GM12864 (cell line): ENCODE measurements at regions not wholly inside any gene's neighbourhood (a gene's known extent, or its start where the extent isn't known, plus 50 kb on each side); places are given as distances from the start of the nearest gene placed in this dataset.

ENCODE experiments used
- DNase-seq: peaks from one replicate; pipeline ENCODE4 v3.0.0-alpha.2; 2011; ENCODE audit warnings: low read depth
- H3K4me3 ChIP-seq: 2 replicates; pipeline ENCODE4 v1.5.1; 2011; ENCODE audit warnings: mild to moderate bottlenecking, low read depth, low read length, control low read depth
- CTCF ChIP-seq: IDR thresholded peaks from 2 replicates; pipeline ENCODE4 v1.5.1; 2011; ENCODE audit warnings: low read depth, mild to moderate bottlenecking, moderate library complexity, low read length, control low read depth, inconsistent platforms; ENCODE audit errors: missing control alignments

DNA sequence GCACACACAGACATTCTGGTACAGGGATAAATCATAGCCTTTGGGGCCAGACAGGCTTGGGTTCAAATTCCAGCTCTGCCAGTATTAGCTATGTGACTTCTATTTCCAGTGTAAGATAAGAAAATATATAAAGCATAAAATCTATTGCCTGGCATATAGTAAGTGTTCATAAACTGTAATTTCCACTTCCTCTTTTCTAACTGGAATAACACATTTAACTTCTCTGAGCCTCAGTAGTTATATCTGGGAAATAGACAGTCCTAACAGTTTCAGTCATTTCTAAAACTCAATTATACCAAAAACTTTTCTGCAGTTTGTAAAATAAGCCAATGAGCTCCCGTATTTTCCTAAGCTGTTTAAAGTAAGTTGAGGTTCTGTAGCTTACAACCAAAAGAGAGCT is 351.4 kb downstream of the ZNF326 start:
- no peak for DNase-seq
- no peak overlapping the region for H3K4me3 ChIP-seq
- TF ChIP-seq CTCF = no peak

- DNase-seq = no peak
- no peak for TF ChIP-seq CTCF
- H3K4me3 ChIP-seq = no peak overlapping the region
Measured at GRCh38 chr1:90344963-90345730, 350.2 kb downstream of the ZNF326 start.

- TF ChIP-seq CTCF = no peak
- no peak overlapping the region for H3K4me3 ChIP-seq
- no peak for DNase-seq
Measured at GRCh38 chr1:90341516-90341915, 346.6 kb downstream of the ZNF326 start.

GRCh38 chr1:90340606-90341005 is 345.7 kb downstream of the ZNF326 start:
- no peak overlapping the region for H3K4me3 ChIP-seq
- no peak for DNase-seq
- no peak for TF ChIP-seq CTCF

DNA sequence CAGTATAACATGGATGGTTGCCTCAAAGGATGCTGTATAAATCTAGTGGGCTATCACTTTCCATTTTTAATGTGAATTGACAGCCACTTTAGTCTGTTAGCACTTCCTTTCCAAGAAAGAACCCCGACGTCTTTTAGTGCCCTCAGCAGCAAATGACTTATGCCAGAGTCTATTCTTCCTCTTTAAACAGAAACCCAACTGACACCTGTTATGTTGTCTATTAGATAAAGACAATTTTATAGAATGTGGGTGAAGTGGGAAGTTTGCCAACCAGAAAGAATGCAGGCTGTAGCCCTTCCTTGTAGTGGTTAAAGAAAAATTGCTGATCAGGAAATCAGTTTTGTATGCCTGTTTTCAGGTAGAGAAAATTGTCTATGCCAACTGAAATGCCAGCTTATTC is 344.9 kb downstream of the ZNF326 start:
- no peak for TF ChIP-seq CTCF
- H3K4me3 ChIP-seq = no peak overlapping the region
- DNase-seq = no peak

GRCh38 chr1:90336552-90337324 is 341.8 kb downstream of the ZNF326 start:
- no peak overlapping the region for H3K4me3 ChIP-seq
- no peak for DNase-seq
- no peak for TF ChIP-seq CTCF
